ENCODE measurements at regions not wholly inside any gene's neighbourhood (a gene's known extent, or its start where the extent isn't known, plus 50 kb on each side); places are given as distances from the start of the nearest gene placed in this dataset.

GRCh38 chr6:920512-920911 lies 227.6 kb upstream of the EXOC2 start:
- Mint-ChIP-seq H3K9me3 (peaks cover 85% of the 10 kb centered on the region), H3K4me3 (no peak overlapping the region), H3K4me1 (no peaks in the 10 kb centered on the region), H3K27ac (no peak overlapping the region), H3K27me3 (ENCODE audit: low read depth) (peaks cover 18% of the 10 kb centered on the region), H3K36me3 (peaks cover 62% of the 10 kb centered on the region)
- CTCF ChIA-PET, result no interaction called here
- TF ChIP-seq, protein P1, sequence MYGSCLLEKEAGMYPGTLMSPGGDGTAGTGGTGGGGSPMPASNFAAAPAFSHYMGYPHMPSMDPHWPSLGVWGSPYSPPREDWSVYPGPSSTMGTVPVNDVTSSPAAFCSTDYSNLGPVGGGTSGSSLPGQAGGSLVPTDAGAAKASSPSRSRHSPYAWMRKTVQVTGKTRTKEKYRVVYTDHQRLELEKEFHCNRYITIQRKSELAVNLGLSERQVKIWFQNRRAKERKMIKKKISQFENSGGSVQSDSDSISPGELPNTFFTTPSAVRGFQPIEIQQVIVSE (CRISPR knock-in tag; IDR thresholded peaks at IDR 0.05; ENCODE audit: borderline replicate concordance), result no peak
- TF ChIP-seq OVOL2 (CRISPR knock-in tag; IDR thresholded peaks at IDR 0.05; ENCODE audit: borderline replicate concordance), result no peak
- no peak for TF ChIP-seq ZNF121 (CRISPR knock-in tag; IDR thresholded peaks at IDR 0.05)
- TF ChIP-seq TCF7 (CRISPR knock-in tag; IDR thresholded peaks at IDR 0.05; ENCODE audit: low read depth), result no peak
- TF ChIP-seq NR1H2 (CRISPR knock-in tag; IDR thresholded peaks at IDR 0.05), result no peak
- TF ChIP-seq ZNF425 (CRISPR knock-in tag; conservative IDR thresholded peaks at IDR 0.05), result no peak
- no peak for TF ChIP-seq SMAD4 (CRISPR knock-in tag; IDR thresholded peaks at IDR 0.05)
- TF ChIP-seq CBFB (CRISPR knock-in tag; IDR thresholded peaks at IDR 0.05; ENCODE audit: low read depth), result no peak
- TF ChIP-seq, protein P2, sequence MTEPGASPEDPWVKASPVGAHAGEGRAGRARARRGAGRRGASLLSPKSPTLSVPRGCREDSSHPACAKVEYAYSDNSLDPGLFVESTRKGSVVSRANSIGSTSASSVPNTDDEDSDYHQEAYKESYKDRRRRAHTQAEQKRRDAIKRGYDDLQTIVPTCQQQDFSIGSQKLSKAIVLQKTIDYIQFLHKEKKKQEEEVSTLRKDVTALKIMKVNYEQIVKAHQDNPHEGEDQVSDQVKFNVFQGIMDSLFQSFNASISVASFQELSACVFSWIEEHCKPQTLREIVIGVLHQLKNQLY (CRISPR knock-in tag; IDR thresholded peaks at IDR 0.05), result no peak
- DNase-seq (ENCODE audit: low spot score) (no peak), ATAC-seq (no peak)
- POLR2A ChIA-PET, result no interaction called here

GRCh38 chr6:919500-919899 lies 226.6 kb upstream of the EXOC2 start:
- Mint-ChIP-seq H3K36me3 (peaks cover 62% of the 10 kb centered on the region), H3K9me3 (peaks cover 84% of the 10 kb centered on the region), H3K27ac (no peak overlapping the region), H3K4me3 (no peak overlapping the region), H3K27me3 (ENCODE audit: low read depth) (peaks cover 18% of the 10 kb centered on the region), H3K4me1 (no peaks in the 10 kb centered on the region)
- ATAC-seq (no peak), DNase-seq (ENCODE audit: low spot score) (no peak)
- TF ChIP-seq ZMAT4 (CRISPR knock-in tag; IDR thresholded peaks at IDR 0.05), result no peak
- TF ChIP-seq HMGA2 (CRISPR knock-in tag; IDR thresholded peaks at IDR 0.05), result no peak
- TF ChIP-seq, protein P3, sequence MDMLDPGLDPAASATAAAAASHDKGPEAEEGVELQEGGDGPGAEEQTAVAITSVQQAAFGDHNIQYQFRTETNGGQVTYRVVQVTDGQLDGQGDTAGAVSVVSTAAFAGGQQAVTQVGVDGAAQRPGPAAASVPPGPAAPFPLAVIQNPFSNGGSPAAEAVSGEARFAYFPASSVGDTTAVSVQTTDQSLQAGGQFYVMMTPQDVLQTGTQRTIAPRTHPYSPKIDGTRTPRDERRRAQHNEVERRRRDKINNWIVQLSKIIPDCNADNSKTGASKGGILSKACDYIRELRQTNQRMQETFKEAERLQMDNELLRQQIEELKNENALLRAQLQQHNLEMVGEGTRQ (CRISPR knock-in tag; IDR thresholded peaks at IDR 0.05), result no peak
- TF ChIP-seq ZNF671 (CRISPR knock-in tag; IDR thresholded peaks at IDR 0.05), result no peak
- no peak for TF ChIP-seq GABPB1 (CRISPR knock-in tag; IDR thresholded peaks at IDR 0.05)
- TF ChIP-seq, protein P4, sequence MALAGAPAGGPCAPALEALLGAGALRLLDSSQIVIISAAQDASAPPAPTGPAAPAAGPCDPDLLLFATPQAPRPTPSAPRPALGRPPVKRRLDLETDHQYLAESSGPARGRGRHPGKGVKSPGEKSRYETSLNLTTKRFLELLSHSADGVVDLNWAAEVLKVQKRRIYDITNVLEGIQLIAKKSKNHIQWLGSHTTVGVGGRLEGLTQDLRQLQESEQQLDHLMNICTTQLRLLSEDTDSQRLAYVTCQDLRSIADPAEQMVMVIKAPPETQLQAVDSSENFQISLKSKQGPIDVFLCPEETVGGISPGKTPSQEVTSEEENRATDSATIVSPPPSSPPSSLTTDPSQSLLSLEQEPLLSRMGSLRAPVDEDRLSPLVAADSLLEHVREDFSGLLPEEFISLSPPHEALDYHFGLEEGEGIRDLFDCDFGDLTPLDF (CRISPR knock-in tag; IDR thresholded peaks at IDR 0.05), result no peak
- TF ChIP-seq, protein P5, sequence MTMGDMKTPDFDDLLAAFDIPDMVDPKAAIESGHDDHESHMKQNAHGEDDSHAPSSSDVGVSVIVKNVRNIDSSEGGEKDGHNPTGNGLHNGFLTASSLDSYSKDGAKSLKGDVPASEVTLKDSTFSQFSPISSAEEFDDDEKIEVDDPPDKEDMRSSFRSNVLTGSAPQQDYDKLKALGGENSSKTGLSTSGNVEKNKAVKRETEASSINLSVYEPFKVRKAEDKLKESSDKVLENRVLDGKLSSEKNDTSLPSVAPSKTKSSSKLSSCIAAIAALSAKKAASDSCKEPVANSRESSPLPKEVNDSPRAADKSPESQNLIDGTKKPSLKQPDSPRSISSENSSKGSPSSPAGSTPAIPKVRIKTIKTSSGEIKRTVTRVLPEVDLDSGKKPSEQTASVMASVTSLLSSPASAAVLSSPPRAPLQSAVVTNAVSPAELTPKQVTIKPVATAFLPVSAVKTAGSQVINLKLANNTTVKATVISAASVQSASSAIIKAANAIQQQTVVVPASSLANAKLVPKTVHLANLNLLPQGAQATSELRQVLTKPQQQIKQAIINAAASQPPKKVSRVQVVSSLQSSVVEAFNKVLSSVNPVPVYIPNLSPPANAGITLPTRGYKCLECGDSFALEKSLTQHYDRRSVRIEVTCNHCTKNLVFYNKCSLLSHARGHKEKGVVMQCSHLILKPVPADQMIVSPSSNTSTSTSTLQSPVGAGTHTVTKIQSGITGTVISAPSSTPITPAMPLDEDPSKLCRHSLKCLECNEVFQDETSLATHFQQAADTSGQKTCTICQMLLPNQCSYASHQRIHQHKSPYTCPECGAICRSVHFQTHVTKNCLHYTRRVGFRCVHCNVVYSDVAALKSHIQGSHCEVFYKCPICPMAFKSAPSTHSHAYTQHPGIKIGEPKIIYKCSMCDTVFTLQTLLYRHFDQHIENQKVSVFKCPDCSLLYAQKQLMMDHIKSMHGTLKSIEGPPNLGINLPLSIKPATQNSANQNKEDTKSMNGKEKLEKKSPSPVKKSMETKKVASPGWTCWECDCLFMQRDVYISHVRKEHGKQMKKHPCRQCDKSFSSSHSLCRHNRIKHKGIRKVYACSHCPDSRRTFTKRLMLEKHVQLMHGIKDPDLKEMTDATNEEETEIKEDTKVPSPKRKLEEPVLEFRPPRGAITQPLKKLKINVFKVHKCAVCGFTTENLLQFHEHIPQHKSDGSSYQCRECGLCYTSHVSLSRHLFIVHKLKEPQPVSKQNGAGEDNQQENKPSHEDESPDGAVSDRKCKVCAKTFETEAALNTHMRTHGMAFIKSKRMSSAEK (CRISPR knock-in tag; IDR thresholded peaks at IDR 0.05; ENCODE audit: borderline replicate concordance), result no peak
- no peak for TF ChIP-seq ZNF263 (CRISPR knock-in tag; IDR thresholded peaks at IDR 0.05; ENCODE audit: low read depth)
- ChIA-PET CTCF (no interaction called here), POLR2A (no interaction called here)
